Body of pancreas (tissue), 4 donors: ENCODE measurements at regions not wholly inside any gene's neighbourhood (a gene's known extent, or its start where the extent isn't known, plus 50 kb on each side); places are given as distances from the start of the nearest gene placed in this dataset.

Experiments
- ATAC-seq: fragments of 150-250 bp; one replicate; pipeline ENCODE4 v1.9.1; 2016
- DNase-seq, 4 donors: peaks; one replicate each; pipeline ENCODE4 v3.0.0-alpha.2; 2019
- H3K27ac ChIP-seq, 4 donors: fragments of 200-600 bp; sonication (generic); 1 replicate in 3 of 4; 2 replicates in 1 of 4; pipeline versions ENCODE4 v1.5.1 to v1.6.1; 2016 to 2019; ENCODE audit warnings: mild to moderate bottlenecking in 1 of 4, mixed read lengths in 1 of 4, moderate library complexity in 1 of 4
- H3K27me3 ChIP-seq, 2 donors: fragments of 200-600 bp; sonication (generic); one replicate each; pipeline ENCODE4 v1.6.0; 2016; ENCODE audit warnings: mild to moderate bottlenecking in 1 of 2
- H3K36me3 ChIP-seq, 2 donors: fragments of 200-600 bp; sonication (generic); replicated peaks in 1 of 2; 2 replicates each; pipeline ENCODE4 v1.5.1; 2016; ENCODE audit warnings: low read depth in 2 of 2; ENCODE audit not compliant: insufficient read depth in 1 of 2
- H3K4me1 ChIP-seq: fragments of 200-600 bp; sonication (generic); one replicate; pipeline ENCODE4 v1.6.0; 2016
- H3K4me3 ChIP-seq, 2 donors: fragments of 200-600 bp; sonication (generic); 1 replicate in 1 of 2; 2 replicates in 1 of 2; pipeline ENCODE4 v1.5.1; 2016 to 2019
- H3K9me3 ChIP-seq, 3 donors: fragments of 200-600 bp; sonication (generic); 1 replicate in 2 of 3; 2 replicates in 1 of 3; pipeline ENCODE4 v1.5.1; 2016
- POLR2A ChIP-seq, 3 donors: fragments of 450-650 bp; IDR thresholded peaks; one replicate each; pipeline ENCODE4 v1.6.1; 2016; ENCODE audit warnings: antibody characterized with exemption in 3 of 3, mild to moderate bottlenecking in 2 of 3
- WGBS, 2 donors: methylation state at CpG; one replicate each; pipeline ENCODE4 v1.1.5; 2017; 5-methylcytosine and 5-hydroxymethylcytosine counted together
- intact Hi-C: fragments of 100-400 bp; cut with DNase I; formaldehyde crosslinking; loops from one replicate; pipeline ENCODE4 v1.15.1; 2023
- TF ChIP-seq, protein P1 (sequence below), 7 experiments: fragments of 450-650 bp in 4 of 7; fragments of 200-600 bp in 3 of 7; sonication (generic) in 3 of 7; IDR thresholded peaks; one replicate each; pipeline ENCODE4 v1.5.1; 2016 to 2019; ENCODE audit warnings: antibody characterized with exemption in 7 of 7

DNA sequence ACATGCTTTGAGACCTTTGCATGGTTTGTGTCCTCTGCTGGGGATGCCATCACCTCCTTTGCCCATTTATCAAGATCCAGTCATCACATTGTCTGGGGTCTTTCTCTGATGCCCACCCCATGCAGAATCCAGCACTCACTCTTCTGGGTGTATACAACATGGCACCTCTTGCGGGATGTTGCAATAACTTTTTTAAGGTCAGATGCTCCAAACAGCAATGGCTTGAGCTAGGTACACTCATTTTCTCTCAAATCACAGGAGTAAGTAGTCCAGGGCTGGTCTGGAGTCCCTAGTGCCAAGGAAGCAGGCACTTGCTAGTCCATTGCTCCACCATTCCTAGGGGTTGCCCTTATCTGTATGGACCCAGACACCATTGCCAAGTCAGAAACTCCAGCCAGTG, 196.6 kb upstream of the KCNG1 start:
- no peak for TF ChIP-seq POLR2A (IDR thresholded peaks at IDR 0.05)
- TF ChIP-seq, protein P1, sequence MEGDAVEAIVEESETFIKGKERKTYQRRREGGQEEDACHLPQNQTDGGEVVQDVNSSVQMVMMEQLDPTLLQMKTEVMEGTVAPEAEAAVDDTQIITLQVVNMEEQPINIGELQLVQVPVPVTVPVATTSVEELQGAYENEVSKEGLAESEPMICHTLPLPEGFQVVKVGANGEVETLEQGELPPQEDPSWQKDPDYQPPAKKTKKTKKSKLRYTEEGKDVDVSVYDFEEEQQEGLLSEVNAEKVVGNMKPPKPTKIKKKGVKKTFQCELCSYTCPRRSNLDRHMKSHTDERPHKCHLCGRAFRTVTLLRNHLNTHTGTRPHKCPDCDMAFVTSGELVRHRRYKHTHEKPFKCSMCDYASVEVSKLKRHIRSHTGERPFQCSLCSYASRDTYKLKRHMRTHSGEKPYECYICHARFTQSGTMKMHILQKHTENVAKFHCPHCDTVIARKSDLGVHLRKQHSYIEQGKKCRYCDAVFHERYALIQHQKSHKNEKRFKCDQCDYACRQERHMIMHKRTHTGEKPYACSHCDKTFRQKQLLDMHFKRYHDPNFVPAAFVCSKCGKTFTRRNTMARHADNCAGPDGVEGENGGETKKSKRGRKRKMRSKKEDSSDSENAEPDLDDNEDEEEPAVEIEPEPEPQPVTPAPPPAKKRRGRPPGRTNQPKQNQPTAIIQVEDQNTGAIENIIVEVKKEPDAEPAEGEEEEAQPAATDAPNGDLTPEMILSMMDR (IDR thresholded peaks at IDR 0.05): no peak
- ATAC-seq (no peak), DNase-seq (no peak)
- H3K9me3 ChIP-seq: no peaks in the 10 kb centered on the region
- H3K27me3 ChIP-seq: no peaks in the 10 kb centered on the region
- no peak overlapping the region for H3K27ac ChIP-seq
- no peaks in the 10 kb centered on the region for H3K4me1 ChIP-seq
- no peak overlapping the region for H3K4me3 ChIP-seq
- H3K36me3 ChIP-seq: no peaks in the 10 kb centered on the region
- WGBS, 2 donors: 69 to 77% methylated on average over 1 of the region's 1 CpG
- intact Hi-C loops: no loop called here

DNA sequence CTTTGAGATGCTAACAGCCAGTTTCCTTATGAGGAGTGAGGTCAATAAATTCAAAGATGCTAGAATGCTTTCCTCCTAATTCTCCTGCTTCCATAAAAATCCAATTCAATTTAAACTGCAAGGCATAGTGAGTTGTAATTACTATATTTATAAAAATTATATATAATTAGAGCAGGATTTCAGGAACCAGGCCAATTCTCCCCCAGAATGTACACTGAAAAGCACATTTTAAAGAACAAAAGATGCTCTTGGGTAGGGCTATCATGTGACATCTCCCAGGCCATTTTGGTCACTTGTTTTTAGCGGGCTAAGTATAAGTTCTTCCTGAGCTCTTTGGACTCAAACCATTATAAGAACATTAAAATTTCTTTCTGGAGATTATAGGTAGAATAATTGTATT, 195.7 kb upstream of the KCNG1 start:
- Histone ChIP-seq H3K27ac (no peak overlapping the region), H3K27me3 (no peaks in the 10 kb centered on the region), H3K9me3 (no peaks in the 10 kb centered on the region), H3K4me3 (no peak overlapping the region), H3K4me1 (no peaks in the 10 kb centered on the region), H3K36me3 (no peaks in the 10 kb centered on the region)
- WGBS, 2 donors: 79 to 95% methylated on average over 1 of the region's 1 CpG
- intact Hi-C loops: no loop called here
- no peak for TF ChIP-seq POLR2A (IDR thresholded peaks at IDR 0.05)
- TF ChIP-seq, protein P1 (IDR thresholded peaks at IDR 0.05): no peak
- no peak for DNase-seq
- ATAC-seq: no peak

DNA sequence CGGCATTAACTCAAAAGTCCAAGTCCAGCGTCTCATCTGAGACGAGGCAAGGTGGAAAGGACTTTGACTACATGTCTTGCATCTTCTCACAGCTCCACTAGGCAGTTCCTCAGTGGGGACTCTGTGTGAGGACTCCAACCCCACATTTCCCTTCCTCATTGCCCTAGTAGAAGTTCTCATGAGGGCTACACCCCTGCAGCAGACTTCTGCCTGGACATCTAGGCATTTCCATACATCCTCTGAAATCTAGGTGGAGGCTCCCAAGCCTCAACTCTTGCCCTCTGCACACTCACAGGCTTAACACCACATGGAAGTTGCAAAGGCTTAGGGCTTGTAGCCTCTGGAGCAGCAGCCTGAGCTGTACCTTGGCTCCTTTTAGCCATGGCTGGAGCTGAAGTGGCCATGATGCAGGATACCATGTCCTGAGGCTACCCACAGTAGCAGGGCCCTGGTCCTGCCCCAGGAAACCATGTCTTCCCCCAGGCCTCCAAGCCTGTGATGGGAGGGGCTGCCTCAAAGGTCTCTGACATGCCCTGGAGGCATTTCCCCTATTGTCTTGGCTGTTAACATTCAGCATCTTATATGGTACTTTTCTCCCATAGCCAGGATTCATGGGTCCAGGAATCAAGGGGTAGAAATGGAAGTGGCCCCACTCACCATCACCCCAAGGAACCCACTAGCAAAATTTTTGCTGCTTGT, 194.6 kb upstream of the KCNG1 start:
- 81 to 89% methylated on average over 3 of the region's 3 CpGs for WGBS, 2 donors
- Histone ChIP-seq H3K4me1 (no peaks in the 10 kb centered on the region), H3K27me3 (no peaks in the 10 kb centered on the region), H3K27ac (no peak overlapping the region), H3K4me3 (no peak overlapping the region), H3K9me3 (no peaks in the 10 kb centered on the region), H3K36me3 (no peaks in the 10 kb centered on the region)
- no peak for DNase-seq
- no peak for ATAC-seq
- intact Hi-C loops: no loop called here
- no peak for TF ChIP-seq POLR2A (IDR thresholded peaks at IDR 0.05)
- TF ChIP-seq, protein P1 (IDR thresholded peaks at IDR 0.05): no peak

DNA sequence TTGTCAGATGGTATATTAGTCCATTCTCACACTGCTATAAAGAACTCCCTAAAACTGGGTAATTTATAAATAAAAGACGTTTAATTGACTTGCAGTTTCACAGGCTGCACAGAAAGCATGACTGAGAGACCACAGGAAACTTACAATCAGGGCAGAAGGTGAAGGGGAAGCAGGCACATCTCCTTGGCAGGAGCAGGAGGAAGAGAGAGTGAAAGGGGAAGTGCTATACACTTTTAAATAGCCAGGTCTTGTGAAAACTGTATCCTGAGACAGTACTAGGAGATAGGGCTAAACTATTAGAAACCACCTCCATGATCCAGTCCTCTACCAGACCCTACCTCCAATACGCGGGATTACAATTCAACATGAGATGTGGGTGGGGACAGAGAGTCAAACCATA, 193.9 kb upstream of the KCNG1 start:
- H3K4me1 ChIP-seq: no peaks in the 10 kb centered on the region
- ATAC-seq (no peak), DNase-seq (no peak)
- WGBS, 2 donors: 64 to 73% methylated on average over 3 of the region's 3 CpGs
- H3K27me3 ChIP-seq: no peaks in the 10 kb centered on the region
- H3K4me3 ChIP-seq: no peak overlapping the region
- H3K9me3 ChIP-seq: no peaks in the 10 kb centered on the region
- H3K27ac ChIP-seq: no peak overlapping the region
- TF ChIP-seq POLR2A (IDR thresholded peaks at IDR 0.05): no peak
- TF ChIP-seq, protein P1 (IDR thresholded peaks at IDR 0.05): no peak
- no peaks in the 10 kb centered on the region for H3K36me3 ChIP-seq
- intact Hi-C loops: no loop called here

DNA sequence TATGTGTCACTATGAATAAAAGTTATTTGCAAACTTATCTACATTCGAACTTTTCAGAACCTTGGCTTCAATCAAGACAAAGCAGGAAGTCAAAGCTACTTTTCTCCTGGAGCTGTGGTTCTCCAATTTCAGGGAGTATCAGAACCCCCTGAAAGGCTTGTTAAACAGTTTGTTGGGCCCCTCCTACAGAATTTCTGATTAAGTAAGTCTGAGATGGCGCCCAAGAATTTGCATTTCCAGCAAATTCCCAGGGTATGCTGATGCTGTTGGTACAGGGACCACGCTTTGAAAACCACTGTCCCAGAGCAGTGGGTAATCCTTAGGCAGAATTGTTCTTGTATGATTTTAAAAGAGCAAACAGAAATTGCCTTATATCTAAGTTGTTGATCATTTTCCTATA, 189.9 kb upstream of the KCNG1 start:
- no peak overlapping the region for H3K4me3 ChIP-seq
- no peaks in the 10 kb centered on the region for H3K36me3 ChIP-seq
- TF ChIP-seq, protein P1 (IDR thresholded peaks at IDR 0.05): no peak
- no peak for TF ChIP-seq POLR2A (IDR thresholded peaks at IDR 0.05)
- ATAC-seq (no peak), DNase-seq (no peak)
- intact Hi-C loops: no loop called here
- no peaks in the 10 kb centered on the region for H3K27me3 ChIP-seq
- H3K9me3 ChIP-seq: no peaks in the 10 kb centered on the region
- WGBS, 2 donors: 40 to 56% methylated on average over 3 of the region's 3 CpGs
- H3K4me1 ChIP-seq: no peaks in the 10 kb centered on the region
- no peak overlapping the region for H3K27ac ChIP-seq
